ACC112 (cell line): ENCODE measurements at regions not wholly inside any gene's neighbourhood (a gene's known extent, or its start where the extent isn't known, plus 50 kb on each side); places are given as distances from the start of the nearest gene placed in this dataset.
"Not testable (repeated sequence)": the region's sequence is repeated elsewhere in the genome, so short reads cannot be mapped to it uniquely, and the experiment has no call there.

Experiments
- H2AFZ ChIP-seq: fragments of 200-600 bp; sonication (generic); one replicate; pipeline ENCODE4 v1.6.0; 2017; ENCODE audit warnings: antibody characterized with exemption, low read length; ENCODE audit not compliant: unreplicated experiment
- H3K27ac ChIP-seq: fragments of 200-600 bp; sonication (generic); 2 replicates; pipeline ENCODE4 v1.5.1; 2014; ENCODE audit warnings: low read depth, mild to moderate bottlenecking, antibody characterized with exemption, low read length, moderate library complexity
- H3K27me3 ChIP-seq: fragments of 200-600 bp; sonication (generic); 2 replicates; pipeline ENCODE4 v1.6.1; 2014; ENCODE audit warnings: mild to moderate bottlenecking, antibody characterized with exemption, low read length, moderate library complexity, mixed read lengths; ENCODE audit not compliant: insufficient read depth
- H3K36me3 ChIP-seq: fragments of 200-600 bp; sonication (generic); 2 replicates; pipeline ENCODE4 v1.6.1; 2016; ENCODE audit warnings: mild to moderate bottlenecking, antibody characterized with exemption, low read length, moderate library complexity, mixed read lengths; ENCODE audit not compliant: insufficient read depth
- H3K4me1 ChIP-seq: fragments of 200-600 bp; sonication (generic); one replicate; pipeline ENCODE4 v1.6.1; 2016; ENCODE audit warnings: low read length, mixed read lengths; ENCODE audit not compliant: insufficient read depth, unreplicated experiment, control insufficient read depth
- H3K4me3 ChIP-seq: fragments of 200-600 bp; sonication (generic); 2 replicates; pipeline ENCODE4 v1.5.1; 2014; ENCODE audit warnings: mild to moderate bottlenecking, low read depth, low read length
- H3K79me2 ChIP-seq: fragments of 200-600 bp; sonication (generic); one replicate; pipeline ENCODE4 v1.6.0; 2016; ENCODE audit warnings: low read length; ENCODE audit not compliant: control insufficient read depth, unreplicated experiment, insufficient read depth

- no peaks in the 10 kb centered on the region for H3K79me2 ChIP-seq
- no peaks in the 10 kb centered on the region for H3K36me3 ChIP-seq
- H3K4me3 ChIP-seq, result no peak overlapping the region
Observed at GRCh38 chr5:126277762-126278161, 145.4 kb upstream of the GRAMD2B start.

GRCh38 chr5:126280343-126280742 is 142.9 kb upstream of the GRAMD2B start:
- Histone ChIP-seq H3K27ac (no peak overlapping the region), H3K4me3 (no peak overlapping the region), H2AFZ (no peak overlapping the region), H3K36me3 (no peaks in the 10 kb centered on the region), H3K4me1 (no peaks in the 10 kb centered on the region), H3K79me2 (no peaks in the 10 kb centered on the region), H3K27me3 (no peaks in the 10 kb centered on the region)

More at GRCh38 chr5:126277762-126278161, 145.4 kb upstream of the GRAMD2B start:
- no peaks in the 10 kb centered on the region for H3K4me1 ChIP-seq
- no peaks in the 10 kb centered on the region for H3K27me3 ChIP-seq
- H3K27ac ChIP-seq, result no peak overlapping the region
- H2AFZ ChIP-seq, result no peak overlapping the region

- no peaks in the 10 kb centered on the region for H3K27me3 ChIP-seq
- no peaks in the 10 kb centered on the region for H3K4me1 ChIP-seq
- no peaks in the 10 kb centered on the region for H3K36me3 ChIP-seq
- H3K79me2 ChIP-seq, result no peaks in the 10 kb centered on the region
- H3K4me3 ChIP-seq, result no peak overlapping the region
- H3K27ac ChIP-seq, result no peak overlapping the region
- no peak overlapping the region for H2AFZ ChIP-seq
Observed at GRCh38 chr5:126280846-126281245, 142.4 kb upstream of the GRAMD2B start.

- no peaks in the 10 kb centered on the region for H3K36me3 ChIP-seq
- H3K4me1 ChIP-seq, result no peaks in the 10 kb centered on the region
- no peaks in the 10 kb centered on the region for H3K27me3 ChIP-seq
- no peak overlapping the region for H3K4me3 ChIP-seq
- H2AFZ ChIP-seq, result no peak overlapping the region
- H3K79me2 ChIP-seq, result no peaks in the 10 kb centered on the region
- H3K27ac ChIP-seq, result no peak overlapping the region
Observed at GRCh38 chr5:126284977-126285696, 138.1 kb upstream of the GRAMD2B start.

- not testable (repeated sequence) for H3K27ac ChIP-seq, H2AFZ ChIP-seq, H3K27me3 ChIP-seq, H3K4me1 ChIP-seq, H3K36me3 ChIP-seq, H3K79me2 ChIP-seq, H3K4me3 ChIP-seq
Observed at GRCh38 chr5:126296121-126296520, 127.1 kb upstream of the GRAMD2B start.

- no peaks in the 10 kb centered on the region for H3K79me2 ChIP-seq
- H3K36me3 ChIP-seq, result no peaks in the 10 kb centered on the region
- H3K4me3 ChIP-seq, result no peak overlapping the region
- no peak overlapping the region for H2AFZ ChIP-seq
- H3K27me3 ChIP-seq, result no peaks in the 10 kb centered on the region
- no peaks in the 10 kb centered on the region for H3K4me1 ChIP-seq
- no peak overlapping the region for H3K27ac ChIP-seq
Observed at GRCh38 chr5:126300293-126300692, 122.9 kb upstream of the GRAMD2B start.

- H3K27ac ChIP-seq, result no peak overlapping the region
- H3K79me2 ChIP-seq, result no peaks in the 10 kb centered on the region
- H3K27me3 ChIP-seq, result no peaks in the 10 kb centered on the region
- H2AFZ ChIP-seq, result no peak overlapping the region
- no peak overlapping the region for H3K4me3 ChIP-seq
- no peaks in the 10 kb centered on the region for H3K36me3 ChIP-seq
- H3K4me1 ChIP-seq, result no peaks in the 10 kb centered on the region
Observed at GRCh38 chr5:126301056-126301455, 122.2 kb upstream of the GRAMD2B start.

- no peaks in the 10 kb centered on the region for H3K27me3 ChIP-seq
- no peaks in the 10 kb centered on the region for H3K36me3 ChIP-seq
- no peaks in the 10 kb centered on the region for H3K79me2 ChIP-seq
- no peak overlapping the region for H2AFZ ChIP-seq
- H3K27ac ChIP-seq, result no peak overlapping the region
- no peaks in the 10 kb centered on the region for H3K4me1 ChIP-seq
- H3K4me3 ChIP-seq, result no peak overlapping the region
Observed at GRCh38 chr5:126309860-126310259, 113.3 kb upstream of the GRAMD2B start.

GRCh38 chr5:126311766-126312165 is 111.4 kb upstream of the GRAMD2B start:
- H3K79me2 ChIP-seq, result no peaks in the 10 kb centered on the region
- no peaks in the 10 kb centered on the region for H3K36me3 ChIP-seq
- H3K4me3 ChIP-seq, result no peak overlapping the region
- no peak overlapping the region for H2AFZ ChIP-seq
- H3K27me3 ChIP-seq, result no peaks in the 10 kb centered on the region
- no peaks in the 10 kb centered on the region for H3K4me1 ChIP-seq
- H3K27ac ChIP-seq, result no peak overlapping the region

- no peak overlapping the region for H2AFZ ChIP-seq
- H3K4me1 ChIP-seq, result no peaks in the 10 kb centered on the region
- H3K4me3 ChIP-seq, result no peak overlapping the region
- no peak overlapping the region for H3K27ac ChIP-seq
- H3K36me3 ChIP-seq, result no peaks in the 10 kb centered on the region
- H3K79me2 ChIP-seq, result no peaks in the 10 kb centered on the region
- no peaks in the 10 kb centered on the region for H3K27me3 ChIP-seq
Observed at GRCh38 chr5:126315341-126315740, 107.9 kb upstream of the GRAMD2B start.

- no peak overlapping the region for H2AFZ ChIP-seq
- no peak overlapping the region for H3K4me3 ChIP-seq
- H3K79me2 ChIP-seq, result no peaks in the 10 kb centered on the region
- no peaks in the 10 kb centered on the region for H3K36me3 ChIP-seq
- no peak overlapping the region for H3K27ac ChIP-seq
- peaks cover 4% of the 10 kb centered on the region; the same call in 1 of the 2 replicates for H3K27me3 ChIP-seq
- H3K4me1 ChIP-seq, result no peaks in the 10 kb centered on the region
Observed at GRCh38 chr5:126332326-126332725, 90.9 kb upstream of the GRAMD2B start.
